ENCODE measurements at regions not wholly inside any gene's neighbourhood (a gene's known extent, or its start where the extent isn't known, plus 50 kb on each side); places are given as distances from the start of the nearest gene placed in this dataset.

DNA sequence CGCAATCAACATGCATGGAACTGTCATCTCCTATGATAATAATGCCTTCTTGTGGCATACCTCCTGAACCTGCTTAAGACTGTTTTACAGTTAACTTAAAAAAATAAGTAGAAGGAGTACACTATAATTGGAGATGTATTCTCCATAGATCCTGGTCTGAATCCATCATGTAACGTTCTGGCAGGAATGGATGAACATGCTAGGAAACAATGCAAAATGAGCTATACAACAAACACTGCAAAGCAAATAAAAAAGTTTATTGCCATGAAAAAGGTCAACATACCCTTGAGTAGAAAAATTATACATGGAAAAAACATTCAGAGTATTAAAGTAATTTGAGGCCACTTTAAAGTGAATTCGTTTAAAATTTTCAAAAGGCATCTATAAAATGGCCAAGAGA, 71.5 kb upstream of the SCN7A start:
- no peak overlapping the region for H3K27ac ChIP-seq (ENCODE audit: low read depth, low read length)
- no peaks in the 10 kb centered on the region for H3K79me2 ChIP-seq (ENCODE audit: control insufficient read depth, insufficient read depth, low read length, unreplicated experiment)
- H2AFZ ChIP-seq (ENCODE audit: low read length, unreplicated experiment), result no peak overlapping the region
- no peaks in the 10 kb centered on the region for H3K4me1 ChIP-seq (ENCODE audit: control insufficient read depth, insufficient read depth, low read length, unreplicated experiment)
- no peak overlapping the region for H3K4me3 ChIP-seq (ENCODE audit: low read depth, low read length)
- H3K36me3 ChIP-seq (ENCODE audit: insufficient read depth, low read length), result no peaks in the 10 kb centered on the region
- no peaks in the 10 kb centered on the region for H3K27me3 ChIP-seq (ENCODE audit: insufficient read depth, low read length)

DNA sequence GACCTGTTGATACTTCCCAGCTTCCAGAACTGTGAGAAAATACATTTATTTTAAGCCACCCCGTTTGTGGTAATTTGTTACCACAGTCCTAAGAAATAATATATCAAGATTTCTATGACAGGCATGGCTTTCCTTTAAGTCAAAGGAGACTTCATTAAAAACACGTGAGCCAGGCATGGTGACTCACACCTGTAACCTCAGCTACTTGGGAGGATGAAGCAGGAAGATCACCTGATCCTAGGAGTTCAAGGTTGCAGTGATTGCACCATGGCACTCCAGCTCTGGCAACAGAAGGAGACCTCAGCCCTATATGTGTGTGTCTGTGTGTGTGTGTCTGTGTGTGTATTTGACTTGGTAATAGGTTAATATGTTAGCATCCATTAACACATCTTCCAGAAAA, 69.8 kb upstream of the SCN7A start:
- Histone ChIP-seq H3K79me2 (ENCODE audit: control insufficient read depth, insufficient read depth, low read length, unreplicated experiment) (no peaks in the 10 kb centered on the region), H3K36me3 (ENCODE audit: insufficient read depth, low read length) (no peaks in the 10 kb centered on the region), H3K4me3 (ENCODE audit: low read depth, low read length) (no peak overlapping the region), H3K4me1 (ENCODE audit: control insufficient read depth, insufficient read depth, low read length, unreplicated experiment) (no peaks in the 10 kb centered on the region), H3K27me3 (ENCODE audit: insufficient read depth, low read length) (no peaks in the 10 kb centered on the region), H2AFZ (ENCODE audit: low read length, unreplicated experiment) (no peak overlapping the region), H3K27ac (ENCODE audit: low read depth, low read length) (no peak overlapping the region)

GRCh38 chr2:166560022-166560421, 66.0 kb upstream of the SCN7A start:
- H3K4me1 ChIP-seq (ENCODE audit: control insufficient read depth, insufficient read depth, low read length, unreplicated experiment), result no peaks in the 10 kb centered on the region
- H2AFZ ChIP-seq (ENCODE audit: low read length, unreplicated experiment), result no peak overlapping the region
- no peaks in the 10 kb centered on the region for H3K27me3 ChIP-seq (ENCODE audit: insufficient read depth, low read length)
- no peak overlapping the region for H3K27ac ChIP-seq (ENCODE audit: low read depth, low read length)
- H3K36me3 ChIP-seq (ENCODE audit: insufficient read depth, low read length), result no peaks in the 10 kb centered on the region
- no peak overlapping the region for H3K4me3 ChIP-seq (ENCODE audit: low read depth, low read length)
- no peaks in the 10 kb centered on the region for H3K79me2 ChIP-seq (ENCODE audit: control insufficient read depth, insufficient read depth, low read length, unreplicated experiment)

DNA sequence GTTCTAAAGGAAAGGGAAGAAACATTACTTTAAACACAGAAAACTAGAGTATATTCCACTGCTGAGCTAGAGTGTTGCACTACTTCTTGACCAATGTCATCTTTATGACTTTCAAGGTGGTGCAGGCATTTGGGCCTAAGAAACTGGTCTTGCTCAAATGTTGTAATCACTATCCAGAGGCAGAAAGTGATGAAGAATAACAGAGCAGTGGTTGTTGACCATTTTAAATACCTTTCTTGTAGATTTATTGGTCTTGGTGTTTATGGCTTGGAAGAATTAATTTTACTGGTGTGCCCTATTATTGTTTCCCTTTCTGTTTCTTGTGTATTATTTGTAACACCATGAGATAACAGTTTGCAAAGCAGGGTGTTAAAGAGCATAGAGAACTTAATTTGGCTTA, 56.9 kb upstream of the SCN7A start:
- no peak overlapping the region for H3K4me3 ChIP-seq (ENCODE audit: low read depth, low read length)
- H3K36me3 ChIP-seq (ENCODE audit: insufficient read depth, low read length), result no peaks in the 10 kb centered on the region
- H2AFZ ChIP-seq (ENCODE audit: low read length, unreplicated experiment), result no peak overlapping the region
- H3K4me1 ChIP-seq (ENCODE audit: control insufficient read depth, insufficient read depth, low read length, unreplicated experiment), result no peaks in the 10 kb centered on the region
- H3K27ac ChIP-seq (ENCODE audit: low read depth, low read length), result no peak overlapping the region
- no peaks in the 10 kb centered on the region for H3K79me2 ChIP-seq (ENCODE audit: control insufficient read depth, insufficient read depth, low read length, unreplicated experiment)
- H3K27me3 ChIP-seq (ENCODE audit: insufficient read depth, low read length), result no peaks in the 10 kb centered on the region

DNA sequence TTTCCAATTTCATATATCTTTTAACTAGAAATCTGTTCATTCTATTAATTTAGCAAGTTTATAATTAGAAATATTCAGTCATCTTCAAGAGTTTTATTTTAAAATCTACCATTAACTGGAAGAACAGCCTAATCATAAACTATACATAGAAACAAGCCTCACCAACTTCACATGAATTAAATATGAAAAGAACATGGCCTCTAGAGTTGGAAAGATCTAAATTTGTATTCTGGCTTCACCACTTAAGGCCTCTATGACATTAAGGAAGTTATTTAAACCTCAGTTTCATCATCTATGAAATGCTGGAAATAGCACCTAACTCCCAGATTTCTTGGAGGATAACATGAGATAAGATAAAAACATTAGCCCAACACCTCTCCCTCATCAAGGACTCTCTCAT, 51.4 kb upstream of the SCN7A start:
- Histone ChIP-seq H3K4me1 (ENCODE audit: control insufficient read depth, insufficient read depth, low read length, unreplicated experiment) (no peaks in the 10 kb centered on the region), H3K36me3 (ENCODE audit: insufficient read depth, low read length) (no peaks in the 10 kb centered on the region), H3K27me3 (ENCODE audit: insufficient read depth, low read length) (no peaks in the 10 kb centered on the region), H2AFZ (ENCODE audit: low read length, unreplicated experiment) (no peak overlapping the region), H3K27ac (ENCODE audit: low read depth, low read length) (no peak overlapping the region), H3K79me2 (ENCODE audit: control insufficient read depth, insufficient read depth, low read length, unreplicated experiment) (no peaks in the 10 kb centered on the region), H3K4me3 (ENCODE audit: low read depth, low read length) (no peak overlapping the region)
